GM12878 (cell line): ENCODE measurements at regions not wholly inside any gene's neighbourhood (a gene's known extent, or its start where the extent isn't known, plus 50 kb on each side); places are given as distances from the start of the nearest gene placed in this dataset.
A peak's percentile ranks its signal among the peaks of the same experiment; 100 is the strongest.

Experiments used
- ATAC-seq: fragments of 200-7000 bp; cut with Tn5 transposase; 3 replicates; pipeline ENCODE4 v1.9.1; 2020; ENCODE audit warnings: mild to moderate bottlenecking, moderate library complexity
- BruUV-seq: library from RNA; stranded (reverse); fragments of 400-500 nt; replicated peaks from 2 replicates; lab custom pipeline; 2021; lab: Mats Ljungman, UMichigan
- CTCF ChIA-PET: fragments of 300-600 bp; sonication (Branson Sonifier 250); formaldehyde crosslinking; extraction: SDS; loops from one replicate; lab custom pipeline; 2021; ENCODE audit warnings: inconsistent platforms; lab: Yijun Ruan, JAX
- POLR2A ChIA-PET: fragments of 350-600 bp; formaldehyde crosslinking; extraction: SDS; loops from one replicate; lab custom pipeline; 2021; ENCODE audit warnings: inconsistent platforms; lab: Charles Lee
- RAD21 ChIA-PET: fragments of 300-600 bp; sonication (Branson Sonifier 250); formaldehyde crosslinking; loops from one replicate; lab custom pipeline; 2023; ENCODE audit warnings: antibody characterized with exemption; ENCODE audit not compliant: unreplicated experiment; lab: Charles Lee
- SMC1A ChIA-PET: fragments of 300-600 bp; sonication (Branson Sonifier 250); formaldehyde crosslinking; loops from one replicate; lab custom pipeline; 2023; ENCODE audit not compliant: unreplicated experiment, uncharacterized antibody; lab: Charles Lee
- DNase-seq: peaks from one replicate; pipeline ENCODE4 v3.0.0-alpha.2; 2011; ENCODE audit warnings: low read depth, low spot score
- FAIRE-seq: peaks from 3 replicates; lab custom pipeline; 2011; peaks lifted over from hg19 to GRCh38; lab: Jason Lieb, UNC
- H2AFZ ChIP-seq: 2 replicates; pipeline ENCODE4 v1.6.0; 2011; ENCODE audit warnings: low read depth, low read length, control low read depth; ENCODE audit not compliant: control insufficient read depth
- H3K27ac ChIP-seq: 2 replicates; pipeline ENCODE4 v1.5.1; 2011; ENCODE audit warnings: control low read depth; ENCODE audit not compliant: control insufficient read depth, insufficient read depth
- H3K27me3 ChIP-seq, 2 experiments: replicated peaks in 1 of 2; 2 replicates each; pipeline versions ENCODE4 v1.6.0 to v1.6.1; 2011; ENCODE audit warnings: low read length in 1 of 2; ENCODE audit not compliant: control insufficient read depth in 2 of 2, insufficient read depth in 2 of 2
- H3K36me3 ChIP-seq, 2 experiments: 2 replicates each; pipeline ENCODE4 v1.5.1; 2011; ENCODE audit warnings: low read length in 1 of 2; ENCODE audit not compliant: control insufficient read depth in 2 of 2, insufficient read depth in 2 of 2
- H3K4me1 ChIP-seq: 2 replicates; pipeline ENCODE4 v1.6.1; 2011; ENCODE audit warnings: mild to moderate bottlenecking, low read length, moderate library complexity, mixed read lengths; ENCODE audit not compliant: control insufficient read depth, insufficient read depth
- H3K4me2 ChIP-seq: 2 replicates; pipeline ENCODE4 v1.6.0; 2011; ENCODE audit warnings: control low read depth; ENCODE audit not compliant: control insufficient read depth, insufficient read depth
- H3K4me3 ChIP-seq: fragments of 200-600 bp; sonication (generic); 2 replicates; pipeline ENCODE4 v1.5.1; 2016
- H3K79me2 ChIP-seq: 2 replicates; pipeline ENCODE4 v1.6.0; 2011; ENCODE audit warnings: low read length; ENCODE audit not compliant: control insufficient read depth, insufficient read depth
- H3K9ac ChIP-seq: 2 replicates; pipeline ENCODE4 v1.8.0; 2011; ENCODE audit warnings: low read length, control low read depth, mixed read lengths; ENCODE audit not compliant: control insufficient read depth, insufficient read depth
- H3K9me3 ChIP-seq: replicated peaks from 3 replicates; pipeline ENCODE4 v1.5.1; 2011; ENCODE audit warnings: mild to moderate bottlenecking, low read length; ENCODE audit not compliant: control insufficient read depth, insufficient read depth
- H4K20me1 ChIP-seq: 2 replicates; pipeline ENCODE4 v1.6.0; 2011; ENCODE audit not compliant: control insufficient read depth, insufficient read depth
- ATF7 ChIP-seq: fragments of 450-650 bp; IDR thresholded peaks from 2 replicates; pipeline ENCODE4 v1.6.1; 2016; ENCODE audit warnings: low read depth, mild to moderate bottlenecking
- BCL11A ChIP-seq: IDR thresholded peaks from 2 replicates; pipeline ENCODE4 v1.6.1; 2011; ENCODE audit warnings: low read depth, low read length
- BHLHE40 ChIP-seq, 2 experiments: fragments of 450-650 bp in 1 of 2; IDR thresholded peaks; 2 replicates each; pipeline ENCODE4 v1.6.1; 2011 to 2017; ENCODE audit warnings: low read depth in 2 of 2, borderline replicate concordance in 1 of 2, improper control_type of control experiment in 1 of 2, low read length in 1 of 2, mild to moderate bottlenecking in 1 of 2
- CBX3 ChIP-seq: fragments of 200-600 bp; sonication (generic); IDR thresholded peaks from 2 replicates; pipeline ENCODE4 v1.6.1; 2016; ENCODE audit warnings: low read depth, borderline replicate concordance
- CREM ChIP-seq: IDR thresholded peaks from 2 replicates; pipeline ENCODE4 v1.6.1; 2014; ENCODE audit warnings: antibody characterized with exemption, low read depth
- ESRRA ChIP-seq: IDR thresholded peaks from 2 replicates; pipeline ENCODE4 v1.6.1; 2012; ENCODE audit warnings: mild to moderate bottlenecking, low read length, improper control_type of control experiment
- GATAD2B ChIP-seq: fragments of 450-650 bp; conservative IDR thresholded peaks from 2 replicates; pipeline ENCODE4 v1.6.1; 2017; ENCODE audit warnings: low read depth, mild to moderate bottlenecking, moderate library complexity
- HDAC2 ChIP-seq: fragments of 200-600 bp; sonication (generic); IDR thresholded peaks from 2 replicates; pipeline ENCODE4 v1.6.1; 2017
- JUND ChIP-seq: IDR thresholded peaks from 2 replicates; pipeline ENCODE4 v1.6.1; 2012; ENCODE audit warnings: low read depth, mild to moderate bottlenecking, low read length, improper control_type of control experiment, moderate library complexity
- MEF2B ChIP-seq: fragments of 450-650 bp; IDR thresholded peaks from 2 replicates; pipeline ENCODE4 v1.6.1; 2018; ENCODE audit warnings: mild to moderate bottlenecking, moderate library complexity; ENCODE audit not compliant: partially characterized antibody, poor library complexity, severe bottlenecking
- NBN ChIP-seq: fragments of 450-650 bp; IDR thresholded peaks from 2 replicates; pipeline ENCODE4 v1.6.1; 2016
- NR2F1 ChIP-seq: fragments of 450-650 bp; conservative IDR thresholded peaks from 2 replicates; pipeline ENCODE4 v1.6.1; 2017; ENCODE audit warnings: mild to moderate bottlenecking
- PAX5 ChIP-seq: IDR thresholded peaks from 2 replicates; pipeline ENCODE4 v1.6.1; 2011; ENCODE audit warnings: low read depth, low read length, borderline replicate concordance
- RUNX3 ChIP-seq: IDR thresholded peaks from 2 replicates; pipeline ENCODE4 v1.6.1; 2012; ENCODE audit warnings: low read length, inconsistent platforms
- STAT3 ChIP-seq: IDR thresholded peaks from 2 replicates; pipeline ENCODE4 v1.6.1; 2011; ENCODE audit warnings: low read depth, low read length, improper control_type of control experiment
- YY1 ChIP-seq: IDR thresholded peaks from 2 replicates; pipeline ENCODE4 v1.6.1; 2011; ENCODE audit warnings: low read depth, mild to moderate bottlenecking, low read length
- ZNF592 ChIP-seq: fragments of 450-650 bp; IDR thresholded peaks from 2 replicates; pipeline ENCODE4 v1.6.1; 2017; ENCODE audit warnings: mild to moderate bottlenecking, moderate library complexity
- WGBS: methylation state at CpG from one replicate; pipeline ENCODE4 v1.1.6; 2016; ENCODE audit warnings: low lambda C conversion rate; ENCODE audit not compliant: insufficient replicate concordance, insufficient coverage; ENCODE audit errors: missing lambda C conversion rate; 5-methylcytosine and 5-hydroxymethylcytosine counted together
- in situ Hi-C: fragments of 300-500 bp; cut with MboI; formaldehyde crosslinking; loops from 9 replicates; pipeline ENCODE4 v1.14.3; 2018; ENCODE audit warnings: mixed read lengths
- intact Hi-C: fragments of 100-400 bp; cut with micrococcal nuclease; formaldehyde crosslinking; loops from one replicate; pipeline ENCODE4 v1.14.2; 2022; ENCODE audit not compliant: unreplicated experiment
- TF ChIP-seq, protein P1 (sequence below): IDR thresholded peaks from 2 replicates; pipeline ENCODE4 v1.6.1; 2011; ENCODE audit warnings: mild to moderate bottlenecking, low read depth, low read length, moderate library complexity; ENCODE audit not compliant: insufficient replicate concordance

DNA sequence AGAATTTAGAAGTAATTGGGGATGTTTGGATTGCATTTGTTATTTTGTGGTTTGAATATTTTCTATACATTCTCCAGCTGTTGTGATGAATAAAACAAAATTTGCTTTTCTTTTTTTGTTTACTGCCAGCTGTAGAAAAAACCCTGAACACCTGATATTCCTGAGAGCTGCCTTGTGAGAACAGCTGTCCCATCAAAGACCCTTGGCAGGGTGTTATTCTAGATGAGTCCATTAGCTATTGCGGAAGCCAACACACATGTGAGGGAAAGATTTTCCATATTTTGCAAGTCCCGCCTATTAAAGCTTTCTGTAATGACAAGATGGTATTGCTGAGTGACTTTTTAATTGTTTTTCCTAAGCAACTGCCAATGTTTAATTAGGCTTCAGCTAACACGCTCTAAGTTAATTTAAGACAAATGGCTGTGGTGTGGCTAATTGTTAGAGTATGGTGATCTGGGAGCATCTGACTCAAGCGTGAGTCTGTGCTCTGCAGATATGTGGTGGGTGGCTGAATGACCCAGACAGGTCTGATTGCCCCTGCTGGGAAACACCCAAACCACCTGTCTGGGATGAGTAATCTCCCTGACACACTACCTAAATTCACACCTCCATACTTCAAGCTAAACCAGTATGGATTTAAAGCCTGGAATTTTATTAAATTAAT, 86.5 kb upstream of the PRLR start:
- in situ Hi-C loops = no loop called here
- no peak for DNase-seq
- Histone ChIP-seq H3K79me2 (no peaks in the 10 kb centered on the region), H3K27me3 (no peaks in the 10 kb centered on the region), H3K4me1 (peaks cover 11% of the 10 kb centered on the region), H3K9ac (no peak overlapping the region), H3K27ac (no peak overlapping the region), H3K4me2 (no peak overlapping the region), H3K36me3 (no peaks in the 10 kb centered on the region), H4K20me1 (no peaks in the 10 kb centered on the region), H3K9me3 (peaks cover 3% of the 10 kb centered on the region; the same call in 1 of the 3 replicates), H2AFZ (no peak overlapping the region), H3K4me3 (no peak overlapping the region)
- SMC1A ChIA-PET = interaction anchor here (0.7 to 6.5 kb wide), 17 partner anchors 8 to 132 kb away, joined by 3 to 74 read pairs (median 6); partner anchors contain the start of gene PRLR
- RAD21 ChIA-PET = interaction anchor here (0.7 to 2.8 kb wide), 16 partner anchors 9 to 226 kb away, joined by 3 to 23 read pairs (median 4); partner anchors contain the start of gene PRLR
- intact Hi-C loops = no loop called here
- CTCF ChIA-PET = interaction anchor here (0.7 to 3.3 kb wide), 9 partner anchors 9 to 218 kb away, joined by 3 to 11 read pairs (median 5); partner anchors contain the start of gene PRLR
- FAIRE-seq = no peak
- 66% methylated on average over 4 of the region's 4 CpGs for WGBS
- POLR2A ChIA-PET = interaction anchor here (0.6 to 2.2 kb wide), 7 partner anchors 9 to 162 kb away, joined by 3 to 14 read pairs (median 6); partner anchors contain the start of gene PRLR
- ATAC-seq = peak; percentile 32
- BruUV-seq = no TSS peak
- no peak for TF ChIP-seq NBN
- no peak for TF ChIP-seq PAX5
- peak; percentile 98 for TF ChIP-seq ZNF592
- TF ChIP-seq ATF7 = peak; percentile 46; the same call in 1 of the 2 replicates
- peak; percentile 66 for TF ChIP-seq NR2F1
- no peak for TF ChIP-seq CBX3
- TF ChIP-seq MEF2B = peak; percentile 17
- no peak for TF ChIP-seq STAT3
- TF ChIP-seq JUND = no peak
- peak; percentile 60; the same call in 1 of the 2 replicates for TF ChIP-seq BCL11A
- TF ChIP-seq ESRRA = no peak
- no peak for TF ChIP-seq CREM
- TF ChIP-seq, protein P1, sequence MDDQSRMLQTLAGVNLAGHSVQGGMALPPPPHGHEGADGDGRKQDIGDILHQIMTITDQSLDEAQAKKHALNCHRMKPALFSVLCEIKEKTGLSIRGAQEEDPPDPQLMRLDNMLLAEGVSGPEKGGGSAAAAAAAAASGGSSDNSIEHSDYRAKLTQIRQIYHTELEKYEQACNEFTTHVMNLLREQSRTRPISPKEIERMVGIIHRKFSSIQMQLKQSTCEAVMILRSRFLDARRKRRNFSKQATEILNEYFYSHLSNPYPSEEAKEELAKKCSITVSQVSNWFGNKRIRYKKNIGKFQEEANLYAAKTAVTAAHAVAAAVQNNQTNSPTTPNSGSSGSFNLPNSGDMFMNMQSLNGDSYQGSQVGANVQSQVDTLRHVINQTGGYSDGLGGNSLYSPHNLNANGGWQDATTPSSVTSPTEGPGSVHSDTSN = peak; percentile 49
- peak in 1 of 2 experiments; percentile 60; a peak in 2 of 4 replicates for TF ChIP-seq BHLHE40 (IDR thresholded peaks at IDR 0.05; ENCODE audit: borderline replicate concordance in 1 of 2, low read depth in 2 of 2, low read length in 1 of 2)
- no peak for TF ChIP-seq RUNX3
- no peak for TF ChIP-seq HDAC2
- no peak for TF ChIP-seq YY1
- TF ChIP-seq GATAD2B = 0 out of 2 replicates have a peak, but pooled peaks have one; percentile 19
